ENCODE measurements at regions not wholly inside any gene's neighbourhood (a gene's known extent, or its start where the extent isn't known, plus 50 kb on each side); places are given as distances from the start of the nearest gene placed in this dataset.
"Not testable (repeated sequence)": the region's sequence is repeated elsewhere in the genome, so short reads cannot be mapped to it uniquely, and the experiment has no call there.

GRCh38 chrX:40908857-40909475 is 173.6 kb upstream of the MED14 start:
- CTCF ChIA-PET, result no interaction called here
- no peaks in the 10 kb centered on the region for H3K36me3 Mint-ChIP-seq
- H3K27ac Mint-ChIP-seq, result no peak overlapping the region
- POLR2A ChIA-PET, result interaction anchor here in 1 of 2 donors (0.6 kb wide), 1 partner anchor 325 kb away, joined by 3 read pairs; no protein-coding TSS in a partner anchor
- H3K4me3 Mint-ChIP-seq, result no peak overlapping the region
- no peaks in the 10 kb centered on the region for H3K4me1 ChIP-seq (ENCODE audit: control insufficient read depth in 1 of 2, extremely low read depth in 1 of 2, insufficient read depth in 2 of 2, low read length in 2 of 2)
- H3K9me3 ChIP-seq, result no peaks in the 10 kb centered on the region
- ATAC-seq (replicated peaks in 1 of 4) (no peak), DNase-seq (no peak)
- H3K27me3 ChIP-seq (replicated peaks in 1 of 2; ENCODE audit: control insufficient read depth in 2 of 2, extremely low read depth in 1 of 2, insufficient read depth in 2 of 2, low read length in 1 of 2), result no peaks in the 10 kb centered on the region
- H3K4me1 Mint-ChIP-seq, result no peaks in the 10 kb centered on the region
- peaks cover 0 to 10% of the 10 kb centered on the region in 2 donors for H3K27me3 Mint-ChIP-seq
- no peak overlapping the region for H3K4me3 ChIP-seq (ENCODE audit: control insufficient read depth in 1 of 2, extremely low read depth in 1 of 2, low read length in 1 of 2)
- H3K36me3 ChIP-seq (ENCODE audit: control insufficient read depth in 2 of 2, extremely low read depth in 1 of 2, insufficient read depth in 1 of 2, low read length in 1 of 2), result no peaks in the 10 kb centered on the region
- H3K9me3 Mint-ChIP-seq, result no peaks in the 10 kb centered on the region
- H3K27ac ChIP-seq (ENCODE audit: low read length), result no peak overlapping the region

- no peak for ATAC-seq (replicated peaks in 1 of 4)
- 83% methylated on average over 2 of the region's 4 CpGs for WGBS (ENCODE audit: insufficient coverage)
- Histone ChIP-seq H3K9me3 (no peaks in the 10 kb centered on the region), H3K4me1 (ENCODE audit: control insufficient read depth in 1 of 2, extremely low read depth in 1 of 2, insufficient read depth in 2 of 2, low read length in 2 of 2) (no peaks in the 10 kb centered on the region), H3K27me3 (replicated peaks in 1 of 2; ENCODE audit: control insufficient read depth in 2 of 2, extremely low read depth in 1 of 2, insufficient read depth in 2 of 2, low read length in 1 of 2) (no peaks in the 10 kb centered on the region), H3K27ac (ENCODE audit: low read length) (no peak overlapping the region), H3K4me3 (ENCODE audit: control insufficient read depth in 1 of 2, extremely low read depth in 1 of 2, low read length in 1 of 2) (no peak overlapping the region), H3K36me3 (ENCODE audit: control insufficient read depth in 2 of 2, extremely low read depth in 1 of 2, insufficient read depth in 1 of 2, low read length in 1 of 2) (no peaks in the 10 kb centered on the region)
- H3K36me3 Mint-ChIP-seq, result no peaks in the 10 kb centered on the region
- no peaks in the 10 kb centered on the region for H3K9me3 Mint-ChIP-seq
- H3K4me1 Mint-ChIP-seq, result no peaks in the 10 kb centered on the region
- peaks cover 0 to 13% of the 10 kb centered on the region in 2 donors for H3K27me3 Mint-ChIP-seq
- H3K27ac Mint-ChIP-seq, result no peak overlapping the region
- no peak overlapping the region for H3K4me3 Mint-ChIP-seq
- POLR2A ChIA-PET, result no interaction called here
- CTCF ChIA-PET, result no interaction called here
- DNase-seq, result no peak
Observed at GRCh38 chrX:40912166-40912565, 173.1 kb upstream of the USP9X start.

- WGBS (ENCODE audit: insufficient coverage), result no CpG with 5 or more reads among the region's 4 CpGs
Observed at GRCh38 chrX:40912576-40912975, 172.7 kb upstream of the USP9X start.

GRCh38 chrX:40920351-40920750 is 164.9 kb upstream of the USP9X start:
- CTCF ChIA-PET, result no interaction called here
- H3K36me3 ChIP-seq (ENCODE audit: control insufficient read depth in 2 of 2, extremely low read depth in 1 of 2, insufficient read depth in 1 of 2, low read length in 1 of 2), result no peaks in the 10 kb centered on the region
- no peaks in the 10 kb centered on the region for H3K27me3 ChIP-seq (replicated peaks in 1 of 2; ENCODE audit: control insufficient read depth in 2 of 2, extremely low read depth in 1 of 2, insufficient read depth in 2 of 2, low read length in 1 of 2)
- Mint-ChIP-seq H3K27ac (no peak overlapping the region), H3K36me3 (no peaks in the 10 kb centered on the region), H3K27me3 (peaks cover 0 to 22% of the 10 kb centered on the region in 2 donors), H3K9me3 (peaks cover 9 to 12% (median 9%) of the 10 kb centered on the region in 3 donors), H3K4me1 (no peaks in the 10 kb centered on the region), H3K4me3 (no peak overlapping the region)
- WGBS (ENCODE audit: insufficient coverage), result 100% methylated on average over 1 of the region's 4 CpGs
- H3K27ac ChIP-seq (ENCODE audit: low read length), result no peak overlapping the region
- no peak for DNase-seq
- H3K4me1 ChIP-seq (ENCODE audit: control insufficient read depth in 1 of 2, extremely low read depth in 1 of 2, insufficient read depth in 2 of 2, low read length in 2 of 2), result no peaks in the 10 kb centered on the region
- H3K9me3 ChIP-seq, result no peaks in the 10 kb centered on the region
- POLR2A ChIA-PET, result no interaction called here
- ATAC-seq (replicated peaks in 1 of 4), result no peak
- H3K4me3 ChIP-seq (ENCODE audit: control insufficient read depth in 1 of 2, extremely low read depth in 1 of 2, low read length in 1 of 2), result no peak overlapping the region

More at GRCh38 chrX:40912576-40912975, 172.7 kb upstream of the USP9X start:
- peaks cover 0 to 16% of the 10 kb centered on the region in 2 donors for H3K27me3 Mint-ChIP-seq
- H3K27ac Mint-ChIP-seq, result no peak overlapping the region
- Histone ChIP-seq H3K9me3 (no peaks in the 10 kb centered on the region), H3K27ac (ENCODE audit: low read length) (no peak overlapping the region), H3K4me3 (ENCODE audit: control insufficient read depth in 1 of 2, extremely low read depth in 1 of 2, low read length in 1 of 2) (no peak overlapping the region), H3K27me3 (replicated peaks in 1 of 2; ENCODE audit: control insufficient read depth in 2 of 2, extremely low read depth in 1 of 2, insufficient read depth in 2 of 2, low read length in 1 of 2) (no peaks in the 10 kb centered on the region), H3K36me3 (ENCODE audit: control insufficient read depth in 2 of 2, extremely low read depth in 1 of 2, insufficient read depth in 1 of 2, low read length in 1 of 2) (no peaks in the 10 kb centered on the region), H3K4me1 (ENCODE audit: control insufficient read depth in 1 of 2, extremely low read depth in 1 of 2, insufficient read depth in 2 of 2, low read length in 2 of 2) (no peaks in the 10 kb centered on the region)
- POLR2A ChIA-PET, result no interaction called here
- no peak overlapping the region for H3K4me3 Mint-ChIP-seq
- H3K36me3 Mint-ChIP-seq, result no peaks in the 10 kb centered on the region
- no peaks in the 10 kb centered on the region for H3K9me3 Mint-ChIP-seq
- ATAC-seq (replicated peaks in 1 of 4) (no peak), DNase-seq (no peak)
- no peaks in the 10 kb centered on the region for H3K4me1 Mint-ChIP-seq
- CTCF ChIA-PET, result no interaction called here

GRCh38 chrX:40922307-40922706 is 162.9 kb upstream of the USP9X start:
- no peak for ATAC-seq (replicated peaks in 1 of 4)
- WGBS (ENCODE audit: insufficient coverage), result no CpG with 5 or more reads among the region's 7 CpGs
- Mint-ChIP-seq H3K4me1 (no peaks in the 10 kb centered on the region), H3K9me3 (peaks cover 9 to 12% (median 10%) of the 10 kb centered on the region in 3 donors), H3K4me3 (no peak overlapping the region), H3K27me3 (peaks cover 0 to 23% of the 10 kb centered on the region in 2 donors), H3K36me3 (peaks cover 2% of the 10 kb centered on the region), H3K27ac (no peak overlapping the region)
- Histone ChIP-seq H3K4me3 (ENCODE audit: control insufficient read depth in 1 of 2, extremely low read depth in 1 of 2, low read length in 1 of 2) (no peak overlapping the region), H3K4me1 (ENCODE audit: control insufficient read depth in 1 of 2, extremely low read depth in 1 of 2, insufficient read depth in 2 of 2, low read length in 2 of 2) (no peaks in the 10 kb centered on the region), H3K9me3 (no peaks in the 10 kb centered on the region), H3K27me3 (replicated peaks in 1 of 2; ENCODE audit: control insufficient read depth in 2 of 2, extremely low read depth in 1 of 2, insufficient read depth in 2 of 2, low read length in 1 of 2) (no peaks in the 10 kb centered on the region), H3K36me3 (ENCODE audit: control insufficient read depth in 2 of 2, extremely low read depth in 1 of 2, insufficient read depth in 1 of 2, low read length in 1 of 2) (no peaks in the 10 kb centered on the region), H3K27ac (ENCODE audit: low read length) (no peak overlapping the region)
- CTCF ChIA-PET, result no interaction called here
- no peak for DNase-seq
- POLR2A ChIA-PET, result no interaction called here

GRCh38 chrX:40926739-40927427 is 158.4 kb upstream of the USP9X start:
- not testable (repeated sequence) for DNase-seq; H3K27me3 ChIP-seq (replicated peaks in 1 of 2; ENCODE audit: control insufficient read depth in 2 of 2, extremely low read depth in 1 of 2, insufficient read depth in 2 of 2, low read length in 1 of 2); H3K4me1 Mint-ChIP-seq; H3K9me3 ChIP-seq; H3K4me1 ChIP-seq (ENCODE audit: control insufficient read depth in 1 of 2, extremely low read depth in 1 of 2, insufficient read depth in 2 of 2, low read length in 2 of 2); H3K36me3 ChIP-seq (ENCODE audit: control insufficient read depth in 2 of 2, extremely low read depth in 1 of 2, insufficient read depth in 1 of 2, low read length in 1 of 2); H3K36me3 Mint-ChIP-seq; ATAC-seq (replicated peaks in 1 of 4); H3K4me3 Mint-ChIP-seq; H3K27ac Mint-ChIP-seq; H3K27ac ChIP-seq (ENCODE audit: low read length); H3K4me3 ChIP-seq (ENCODE audit: control insufficient read depth in 1 of 2, extremely low read depth in 1 of 2, low read length in 1 of 2)
- H3K9me3 Mint-ChIP-seq, result peaks cover 2 to 20% (median 15%) of the 10 kb centered on the region in 3 donors
- no CpG with 5 or more reads among the region's 1 CpG for WGBS (ENCODE audit: insufficient coverage)
- CTCF ChIA-PET, result interaction anchor here in 1 of 2 donors (0.7 kb wide), 1 partner anchor 290 kb away, joined by 3 read pairs; no protein-coding TSS in a partner anchor
- POLR2A ChIA-PET, result interaction anchor here in 1 of 2 donors (0.6 kb wide), 1 partner anchor 26 kb away, joined by 3 read pairs; no protein-coding TSS in a partner anchor
- H3K27me3 Mint-ChIP-seq, result peaks cover 0 to 25% of the 10 kb centered on the region in 2 donors
